ENCODE measurements at regions not wholly inside any gene's neighbourhood (a gene's known extent, or its start where the extent isn't known, plus 50 kb on each side); places are given as distances from the start of the nearest gene placed in this dataset.

- no peak overlapping the region for H3K27ac ChIP-seq
- H3K27me3 ChIP-seq, result no peaks in the 10 kb centered on the region
- no peak overlapping the region for H3K4me3 ChIP-seq
- ATAC-seq, result no peak
- no peaks in the 10 kb centered on the region for H3K36me3 ChIP-seq
- no peak for TF ChIP-seq POLR2A (IDR thresholded peaks at IDR 0.05)
- TF ChIP-seq CTCF (IDR thresholded peaks at IDR 0.05), result no peak
- WGBS (ENCODE audit: insufficient coverage, low coverage, low lambda C conversion rate, missing lambda C conversion rate), result 42% methylated on average over 1 of the region's 1 CpG
- DNase-seq, result no peak
- intact Hi-C loops (cut with DNase I), result no loop called here
- H3K4me1 ChIP-seq, result no peaks in the 10 kb centered on the region
- H3K9me3 ChIP-seq, result no peaks in the 10 kb centered on the region
These were observed 263.6 kb downstream of the FLRT2 start for GRCh38 chr14:85793533-85793932.

- Histone ChIP-seq H3K4me1 (no peaks in the 10 kb centered on the region), H3K27ac (no peak overlapping the region), H3K27me3 (no peaks in the 10 kb centered on the region), H3K9me3 (no peaks in the 10 kb centered on the region), H3K4me3 (no peak overlapping the region), H3K36me3 (no peaks in the 10 kb centered on the region)
- TF ChIP-seq POLR2A (IDR thresholded peaks at IDR 0.05) (no peak), CTCF (IDR thresholded peaks at IDR 0.05) (no peak)
- no peak for ATAC-seq
- intact Hi-C loops (cut with DNase I), result no loop called here
- 49% methylated on average over 2 of the region's 2 CpGs for WGBS (ENCODE audit: insufficient coverage, low coverage, low lambda C conversion rate, missing lambda C conversion rate)
- no peak for DNase-seq
These were observed 259.6 kb downstream of the FLRT2 start for GRCh38 chr14:85789506-85789905.

- Histone ChIP-seq H3K27me3 (no peaks in the 10 kb centered on the region), H3K4me1 (no peaks in the 10 kb centered on the region), H3K9me3 (no peaks in the 10 kb centered on the region), H3K4me3 (no peak overlapping the region), H3K36me3 (no peaks in the 10 kb centered on the region), H3K27ac (no peak overlapping the region)
- no peak for DNase-seq
- WGBS (ENCODE audit: insufficient coverage, low coverage, low lambda C conversion rate, missing lambda C conversion rate), result 58% methylated on average over 2 of the region's 2 CpGs
- ATAC-seq, result no peak
- intact Hi-C loops (cut with DNase I), result no loop called here
- no peak for TF ChIP-seq CTCF (IDR thresholded peaks at IDR 0.05)
These were observed 258.7 kb downstream of the FLRT2 start for GRCh38 chr14:85788470-85789233.

GRCh38 chr14:85766295-85766694 is 236.4 kb downstream of the FLRT2 start:
- Histone ChIP-seq H3K4me1 (no peaks in the 10 kb centered on the region), H3K27me3 (no peaks in the 10 kb centered on the region), H3K27ac (no peak overlapping the region), H3K36me3 (no peaks in the 10 kb centered on the region), H3K4me3 (no peak overlapping the region), H3K9me3 (no peaks in the 10 kb centered on the region)
- TF ChIP-seq POLR2A (IDR thresholded peaks at IDR 0.05) (no peak), CTCF (IDR thresholded peaks at IDR 0.05) (no peak)
- WGBS (ENCODE audit: insufficient coverage, low coverage, low lambda C conversion rate, missing lambda C conversion rate), result 29% methylated on average over 2 of the region's 3 CpGs
- no peak for ATAC-seq
- DNase-seq, result no peak
- intact Hi-C loops (cut with DNase I), result no loop called here

Data from right lobe of liver (tissue), 6 donors.